GM18499 (cell line): ENCODE measurements at regions not wholly inside any gene's neighbourhood (a gene's known extent, or its start where the extent isn't known, plus 50 kb on each side); places are given as distances from the start of the nearest gene placed in this dataset.
"Not testable (repeated sequence)": the region's sequence is repeated elsewhere in the genome, so short reads cannot be mapped to it uniquely, and the experiment has no call there.

Experiments
- ATAC-seq: cut with Tn5 transposase; IDR thresholded peaks from one replicate; pipeline ENCODE4 v1.9.1; 2021; ENCODE audit warnings: moderate number of reproducible peaks; ENCODE audit not compliant: insufficient read depth, unreplicated experiment

- ATAC-seq: peak; percentile 32
Measured at GRCh38 chr6:135129136-135129856, 51.8 kb upstream of the MYB start.

- peak; percentile 84 for ATAC-seq
Measured at GRCh38 chr6:135128268-135128914, 52.7 kb upstream of the MYB start.

- no peak for ATAC-seq
Measured at GRCh38 chr6:135126729-135127128, 54.4 kb upstream of the MYB start.

GRCh38 chr6:135126034-135126433 is 55.1 kb upstream of the MYB start:
- ATAC-seq: no peak

- ATAC-seq: no peak
Measured at GRCh38 chr6:135121434-135121833, 59.7 kb upstream of the MYB start.

- ATAC-seq: no peak
Measured at GRCh38 chr6:135118134-135118730, 62.9 kb upstream of the MYB start.

GRCh38 chr6:135117413-135117968 is 62.9 kb upstream of the HBS1L start:
- ATAC-seq: no peak

GRCh38 chr6:135116571-135116970 is 61.9 kb upstream of the HBS1L start:
- no peak for ATAC-seq

GRCh38 chr6:135115834-135116233 is 61.2 kb upstream of the HBS1L start:
- ATAC-seq: no peak

- ATAC-seq: no peak
Measured at GRCh38 chr6:135115411-135115810, 60.8 kb upstream of the HBS1L start.

GRCh38 chr6:135114355-135115145 is 59.9 kb upstream of the HBS1L start:
- ATAC-seq: peak; percentile 35

- ATAC-seq: no peak
Measured at GRCh38 chr6:135113860-135114259, 59.2 kb upstream of the HBS1L start.

- not testable (repeated sequence) for ATAC-seq
Measured at GRCh38 chr6:135112951-135113350, 58.3 kb upstream of the HBS1L start.

- not testable (repeated sequence) for ATAC-seq
Measured at GRCh38 chr6:135110261-135110781, 55.7 kb upstream of the HBS1L start.

- no peak for ATAC-seq
Measured at GRCh38 chr6:135109761-135110160, 55.1 kb upstream of the HBS1L start.

- no peak for ATAC-seq
Measured at GRCh38 chr6:135108692-135109091, 54.1 kb upstream of the HBS1L start.

- no peak for ATAC-seq
Measured at GRCh38 chr6:135106611-135107010, 52.0 kb upstream of the HBS1L start.

- ATAC-seq: no peak
Measured at GRCh38 chr6:135105710-135106109, 51.1 kb upstream of the HBS1L start.

- ATAC-seq: no peak
Measured at GRCh38 chr6:135105299-135105698, 50.7 kb upstream of the HBS1L start.
